ENCODE measurements at regions not wholly inside any gene's neighbourhood (a gene's known extent, or its start where the extent isn't known, plus 50 kb on each side); places are given as distances from the start of the nearest gene placed in this dataset.

- Mint-ChIP-seq H3K4me3 (no peak overlapping the region), H3K36me3 (no peaks in the 10 kb centered on the region), H3K27ac (no peak overlapping the region), H3K9me3 (peaks cover 12% of the 10 kb centered on the region), H3K4me1 (no peaks in the 10 kb centered on the region)
- DNase-seq (ENCODE audit: low spot score in 2 of 2) (no peak), ATAC-seq (no peak)
Observed at GRCh38 chr2:139122711-139123158, 342.5 kb upstream of the NXPH2 start.

DNA sequence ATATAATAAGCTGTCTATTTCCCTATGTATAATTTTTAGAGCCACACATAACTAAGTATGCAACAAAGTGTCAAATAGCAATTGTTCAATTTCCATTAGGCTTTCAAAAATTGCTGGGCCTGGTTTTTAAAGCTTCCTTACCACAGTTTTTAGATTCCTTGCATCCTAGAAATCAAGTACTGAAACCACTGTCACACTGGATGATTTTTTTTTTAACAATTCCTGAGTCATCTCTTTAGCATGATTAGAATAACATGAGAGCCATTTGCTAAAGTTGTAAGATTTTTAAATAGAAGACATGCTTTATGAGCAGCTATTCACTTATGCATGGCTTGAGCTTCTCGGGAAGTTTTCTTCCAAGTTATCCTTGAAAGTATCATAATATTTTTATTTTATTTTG is 319.5 kb upstream of the NXPH2 start:
- no peaks in the 10 kb centered on the region for H3K4me1 Mint-ChIP-seq
- no peak overlapping the region for H3K27ac Mint-ChIP-seq
- no peaks in the 10 kb centered on the region for H3K36me3 Mint-ChIP-seq
- H3K4me3 Mint-ChIP-seq = no peak overlapping the region
- DNase-seq (ENCODE audit: low spot score in 2 of 2) (no peak), ATAC-seq (no peak)
- peaks cover 24% of the 10 kb centered on the region for H3K9me3 Mint-ChIP-seq

- no peak overlapping the region for H3K4me3 Mint-ChIP-seq
- no peaks in the 10 kb centered on the region for H3K36me3 Mint-ChIP-seq
- ATAC-seq (no peak), DNase-seq (ENCODE audit: low spot score in 2 of 2) (no peak)
- no peaks in the 10 kb centered on the region for H3K4me1 Mint-ChIP-seq
- no peak overlapping the region for H3K27ac Mint-ChIP-seq
- H3K9me3 Mint-ChIP-seq = peaks cover 21% of the 10 kb centered on the region
Observed at GRCh38 chr2:139098961-139099360, 318.8 kb upstream of the NXPH2 start.

GRCh38 chr2:139083121-139083520 is 302.9 kb upstream of the NXPH2 start:
- ATAC-seq (no peak), DNase-seq (ENCODE audit: low spot score in 2 of 2) (no peak)
- Mint-ChIP-seq H3K27ac (no peak overlapping the region), H3K9me3 (peaks cover 15% of the 10 kb centered on the region), H3K4me1 (no peaks in the 10 kb centered on the region), H3K4me3 (no peak overlapping the region), H3K36me3 (no peaks in the 10 kb centered on the region)

DNA sequence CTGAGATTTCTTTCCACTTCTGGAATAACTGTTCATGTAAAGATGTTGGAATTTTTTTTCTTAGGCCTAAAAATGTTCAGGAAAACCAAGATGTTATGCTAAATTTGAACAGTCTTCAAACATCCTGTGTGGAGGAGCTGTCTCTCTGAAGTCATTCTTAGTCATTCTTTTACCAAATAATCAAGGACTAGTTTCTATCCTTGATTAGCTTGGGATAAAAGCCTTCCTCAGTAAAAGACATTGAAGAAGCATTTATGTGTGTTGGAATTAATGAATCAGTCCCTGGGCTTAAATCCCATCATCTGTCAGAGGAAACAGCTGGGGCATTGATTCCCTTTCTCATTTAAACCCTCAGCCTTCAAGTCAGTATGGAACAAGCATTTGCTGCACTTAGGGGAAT is 300.1 kb upstream of the NXPH2 start:
- DNase-seq (ENCODE audit: low spot score in 2 of 2) (no peak), ATAC-seq (no peak)
- Mint-ChIP-seq H3K9me3 (peaks cover 7% of the 10 kb centered on the region), H3K4me1 (no peaks in the 10 kb centered on the region), H3K4me3 (no peak overlapping the region), H3K36me3 (no peaks in the 10 kb centered on the region), H3K27ac (no peak overlapping the region)

DNA sequence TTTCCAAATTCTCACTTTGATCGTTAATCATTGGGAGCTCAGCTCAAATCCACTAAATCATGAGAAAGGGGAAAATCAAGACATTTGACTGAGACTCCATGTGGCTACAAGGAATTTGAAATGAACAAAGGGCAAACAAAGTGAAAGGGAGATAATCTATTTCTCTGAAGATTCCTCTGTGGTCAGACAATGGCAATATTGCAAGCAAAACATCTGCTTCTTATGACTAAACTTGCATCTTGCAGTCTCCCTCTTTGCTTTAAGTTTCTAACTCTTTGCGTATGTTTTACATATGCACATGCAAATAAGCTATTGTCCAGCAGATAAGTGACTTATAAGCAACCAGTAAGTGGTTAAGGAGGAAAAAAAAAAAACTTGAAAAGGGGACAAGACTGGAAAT is 299.1 kb upstream of the NXPH2 start:
- H3K36me3 Mint-ChIP-seq = no peaks in the 10 kb centered on the region
- H3K27ac Mint-ChIP-seq = no peak overlapping the region
- ATAC-seq (no peak), DNase-seq (ENCODE audit: low spot score in 2 of 2) (no peak)
- H3K9me3 Mint-ChIP-seq = peaks cover 7% of the 10 kb centered on the region
- no peak overlapping the region for H3K4me3 Mint-ChIP-seq
- no peaks in the 10 kb centered on the region for H3K4me1 Mint-ChIP-seq

DNA sequence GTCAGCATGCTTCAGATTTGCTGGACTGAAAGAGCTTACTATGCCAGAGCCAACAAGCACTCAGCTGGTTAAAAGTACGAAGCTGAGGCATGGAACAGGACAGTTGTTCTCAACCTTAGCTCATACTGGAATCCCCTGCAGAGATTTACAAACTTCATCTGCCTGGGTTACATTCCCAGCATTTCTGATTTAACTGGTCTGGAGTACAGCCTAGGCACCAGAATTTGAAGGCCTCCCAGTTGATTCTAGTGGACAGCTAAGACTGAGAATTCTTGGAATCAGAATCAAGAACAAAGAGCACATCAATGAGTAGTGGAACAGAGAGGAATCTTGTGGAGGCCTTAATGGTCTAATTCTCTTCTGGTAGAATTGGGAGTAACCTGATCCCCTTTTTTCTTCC is 298.2 kb upstream of the NXPH2 start:
- ATAC-seq = no peak

DNA sequence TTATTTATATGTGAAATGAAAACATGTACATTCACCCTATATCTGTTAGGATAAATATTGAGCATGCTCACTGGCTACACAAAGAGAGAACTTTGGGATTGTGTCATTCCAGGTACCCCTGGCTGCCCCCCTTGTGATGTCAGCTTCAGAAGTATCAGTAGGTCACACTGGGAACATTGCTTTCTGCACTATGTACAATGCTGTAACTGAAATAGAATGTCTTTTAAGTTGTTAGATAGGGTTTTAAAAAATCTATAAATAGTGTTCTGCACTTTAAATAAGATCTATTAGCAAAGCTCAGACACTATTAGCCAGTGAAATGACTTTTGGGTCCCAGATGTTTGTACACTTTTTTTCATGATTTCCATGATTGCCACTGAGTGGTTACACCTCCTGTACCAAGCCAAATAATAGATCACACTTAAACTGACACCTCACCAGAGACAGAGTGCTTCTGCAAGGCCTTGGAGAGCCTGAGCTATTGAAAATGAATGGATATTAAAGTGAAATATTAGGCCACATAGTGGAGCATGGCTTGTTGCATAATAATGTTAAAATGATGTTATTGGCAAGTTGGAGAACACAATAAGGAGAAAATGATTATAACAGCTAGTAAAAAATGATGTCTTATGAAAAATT is 297.0 kb upstream of the NXPH2 start:
- Mint-ChIP-seq H3K36me3 (no peaks in the 10 kb centered on the region), H3K4me1 (no peaks in the 10 kb centered on the region), H3K27ac (no peak overlapping the region), H3K4me3 (no peak overlapping the region), H3K9me3 (peaks cover 4% of the 10 kb centered on the region)
- DNase-seq (ENCODE audit: low spot score in 2 of 2) (no peak), ATAC-seq (no peak)

More for the DNA sequence above, 298.2 kb upstream of the NXPH2 start:
- H3K9me3 Mint-ChIP-seq = peaks cover 4% of the 10 kb centered on the region
- H3K36me3 Mint-ChIP-seq = no peaks in the 10 kb centered on the region
- no peaks in the 10 kb centered on the region for H3K4me1 Mint-ChIP-seq
- no peak overlapping the region for H3K27ac Mint-ChIP-seq
- no peak for DNase-seq (ENCODE audit: low spot score in 2 of 2)
- no peak overlapping the region for H3K4me3 Mint-ChIP-seq

- no peaks in the 10 kb centered on the region for H3K4me1 Mint-ChIP-seq
- H3K27ac Mint-ChIP-seq = no peak overlapping the region
- H3K4me3 Mint-ChIP-seq = no peak overlapping the region
- ATAC-seq (no peak), DNase-seq (ENCODE audit: low spot score in 2 of 2) (no peak)
- H3K36me3 Mint-ChIP-seq = no peaks in the 10 kb centered on the region
- H3K9me3 Mint-ChIP-seq = peaks cover 19% of the 10 kb centered on the region
Observed at GRCh38 chr2:139067874-139068273, 287.7 kb upstream of the NXPH2 start.

GRCh38 chr2:139067072-139067471 is 286.9 kb upstream of the NXPH2 start:
- Mint-ChIP-seq H3K9me3 (peaks cover 22% of the 10 kb centered on the region), H3K27ac (no peak overlapping the region), H3K4me3 (no peak overlapping the region), H3K36me3 (no peaks in the 10 kb centered on the region), H3K4me1 (no peaks in the 10 kb centered on the region)
- no peak for DNase-seq (ENCODE audit: low spot score in 2 of 2)
- ATAC-seq = no peak

- no peak overlapping the region for H3K4me3 Mint-ChIP-seq
- no peak overlapping the region for H3K27ac Mint-ChIP-seq
- no peaks in the 10 kb centered on the region for H3K4me1 Mint-ChIP-seq
- H3K36me3 Mint-ChIP-seq = no peaks in the 10 kb centered on the region
- no peak for ATAC-seq
- peaks cover 16% of the 10 kb centered on the region for H3K9me3 Mint-ChIP-seq
- DNase-seq (ENCODE audit: low spot score in 2 of 2) = no peak
Observed at GRCh38 chr2:139064159-139064558, 284.0 kb upstream of the NXPH2 start.

- Mint-ChIP-seq H3K4me3 (no peak overlapping the region), H3K36me3 (no peaks in the 10 kb centered on the region), H3K4me1 (no peaks in the 10 kb centered on the region), H3K9me3 (peaks cover 13% of the 10 kb centered on the region), H3K27ac (no peak overlapping the region)
- DNase-seq (ENCODE audit: low spot score in 2 of 2) = no peak
- no peak for ATAC-seq
Observed at GRCh38 chr2:139059617-139060016, 279.4 kb upstream of the NXPH2 start.

GRCh38 chr2:139055202-139055601 is 275.0 kb upstream of the NXPH2 start:
- no peak for ATAC-seq
- Mint-ChIP-seq H3K36me3 (no peaks in the 10 kb centered on the region), H3K9me3 (peaks cover 12% of the 10 kb centered on the region), H3K27ac (no peak overlapping the region), H3K4me3 (no peak overlapping the region), H3K4me1 (no peaks in the 10 kb centered on the region)
- no peak for DNase-seq (ENCODE audit: low spot score in 2 of 2)

DNA sequence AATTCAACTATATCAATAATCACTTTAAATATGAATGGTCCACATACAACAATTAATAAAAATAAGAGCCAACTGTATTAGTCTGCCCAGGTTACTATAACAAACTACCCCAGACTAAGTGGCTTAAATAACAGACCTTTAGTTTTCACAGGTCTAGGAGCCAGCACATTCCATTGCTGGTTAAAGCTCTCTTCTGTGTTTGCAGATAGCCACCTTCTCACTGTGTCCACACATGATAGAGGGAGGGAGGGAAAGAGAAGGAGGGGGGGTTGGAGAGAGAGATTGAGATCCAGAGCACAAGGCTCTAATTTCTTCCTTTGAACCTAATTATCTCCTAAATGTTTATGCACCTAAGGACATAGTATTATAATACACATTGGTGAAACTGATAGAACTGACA is 267.8 kb upstream of the NXPH2 start:
- H3K4me1 Mint-ChIP-seq = no peaks in the 10 kb centered on the region
- peaks cover 7% of the 10 kb centered on the region for H3K9me3 Mint-ChIP-seq
- H3K36me3 Mint-ChIP-seq = no peaks in the 10 kb centered on the region
- DNase-seq (ENCODE audit: low spot score in 2 of 2) (no peak), ATAC-seq (no peak)
- H3K4me3 Mint-ChIP-seq = no peak overlapping the region
- no peak overlapping the region for H3K27ac Mint-ChIP-seq

- Mint-ChIP-seq H3K4me1 (no peaks in the 10 kb centered on the region), H3K36me3 (no peaks in the 10 kb centered on the region), H3K27ac (no peak overlapping the region), H3K9me3 (peaks cover 6% of the 10 kb centered on the region), H3K4me3 (no peak overlapping the region)
- ATAC-seq (no peak), DNase-seq (ENCODE audit: low spot score in 2 of 2) (no peak)
Observed at GRCh38 chr2:139045524-139045923, 265.3 kb upstream of the NXPH2 start.

- peaks cover 15% of the 10 kb centered on the region for H3K9me3 Mint-ChIP-seq
- no peak for ATAC-seq
- H3K27ac Mint-ChIP-seq = no peak overlapping the region
- no peak for DNase-seq (ENCODE audit: low spot score in 2 of 2)
- H3K36me3 Mint-ChIP-seq = no peaks in the 10 kb centered on the region
- no peaks in the 10 kb centered on the region for H3K4me1 Mint-ChIP-seq
- H3K4me3 Mint-ChIP-seq = no peak overlapping the region
Observed at GRCh38 chr2:139034064-139034463, 253.9 kb upstream of the NXPH2 start.

DNA sequence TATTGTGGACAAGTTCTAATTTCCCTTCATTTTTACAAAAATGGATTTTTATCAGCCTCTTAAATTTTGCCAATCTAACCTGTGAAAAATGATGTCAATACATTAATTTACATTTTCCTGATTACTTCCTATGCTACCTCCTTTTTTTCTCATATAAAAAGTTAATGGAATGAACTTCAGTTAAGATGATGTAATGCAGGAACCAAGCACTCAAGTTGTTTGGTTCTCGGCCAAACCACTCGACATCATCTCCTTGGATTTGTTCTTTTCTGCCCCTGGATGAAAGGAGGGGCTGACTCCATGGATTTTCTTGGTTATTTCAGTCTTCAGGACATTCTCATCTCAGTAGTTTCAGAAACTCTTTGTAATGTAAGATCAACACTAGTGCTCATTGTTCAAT is 253.1 kb upstream of the NXPH2 start:
- H3K4me3 Mint-ChIP-seq = no peak overlapping the region
- DNase-seq (ENCODE audit: low spot score in 2 of 2) = no peak
- H3K9me3 Mint-ChIP-seq = peaks cover 15% of the 10 kb centered on the region
- no peaks in the 10 kb centered on the region for H3K4me1 Mint-ChIP-seq
- H3K36me3 Mint-ChIP-seq = no peaks in the 10 kb centered on the region
- no peak overlapping the region for H3K27ac Mint-ChIP-seq
- no peak for ATAC-seq
